Posterior cingulate gyrus (tissue), 11 donors: ENCODE measurements at regions not wholly inside any gene's neighbourhood (a gene's known extent, or its start where the extent isn't known, plus 50 kb on each side); places are given as distances from the start of the nearest gene placed in this dataset.
"Not testable (repeated sequence)": the region's sequence is repeated elsewhere in the genome, so short reads cannot be mapped to it uniquely, and the experiment has no call there.

Experiments
- DNase-seq, 10 donors: peaks; one replicate each; pipeline versions ENCODE4 v3.0.0 to v3.0.0-alpha.2; 2020 to 2021; ENCODE audit warnings: mixed read lengths in 3 of 10
- intact Hi-C: fragments of 100-400 bp; cut with DNase I; formaldehyde crosslinking; loops from one replicate; pipeline ENCODE4 v1.15.1; 2023

GRCh38 chr6:81169166-81169565 is 583.3 kb downstream of the TENT5A start:
- no peak for DNase-seq
- intact Hi-C loops = no loop called here

GRCh38 chr6:81166770-81167169 is 585.7 kb downstream of the TENT5A start:
- intact Hi-C loops = no loop called here
- DNase-seq = no peak

- DNase-seq = no peak
- intact Hi-C loops = no loop called here
Observed at GRCh38 chr6:81158956-81159355, 593.5 kb downstream of the TENT5A start.

GRCh38 chr6:81148751-81149150 is 603.7 kb downstream of the TENT5A start:
- intact Hi-C loops = no loop called here
- no peak for DNase-seq

- intact Hi-C loops = no loop called here
- DNase-seq = no peak
Observed at GRCh38 chr6:81145506-81145905, 607.0 kb downstream of the TENT5A start.

- intact Hi-C loops = no loop called here
- no peak for DNase-seq
Observed at GRCh38 chr6:81144346-81144745, 608.1 kb downstream of the TENT5A start.

GRCh38 chr6:81138236-81138635 is 614.2 kb downstream of the TENT5A start:
- DNase-seq = peak in 1 of 10 donors; percentile 38
- intact Hi-C loops = no loop called here

- intact Hi-C loops = no loop called here
Observed at GRCh38 chr6:81130969-81131368, 621.5 kb downstream of the TENT5A start.

GRCh38 chr6:81130061-81130460 is 622.4 kb downstream of the TENT5A start:
- intact Hi-C loops = no loop called here
- DNase-seq = no peak

More at GRCh38 chr6:81130969-81131368, 621.5 kb downstream of the TENT5A start:
- no peak for DNase-seq

- intact Hi-C loops = no loop called here
- DNase-seq = no peak
Observed at GRCh38 chr6:81128671-81129070, 623.8 kb downstream of the TENT5A start.

GRCh38 chr6:81126150-81126549 is 626.3 kb downstream of the TENT5A start:
- intact Hi-C loops = no loop called here
- DNase-seq = no peak

GRCh38 chr6:81120280-81120679 is 632.2 kb downstream of the TENT5A start:
- no peak for DNase-seq
- intact Hi-C loops = no loop called here

GRCh38 chr6:81105998-81106397 is 646.5 kb downstream of the TENT5A start:
- intact Hi-C loops = no loop called here
- DNase-seq = no peak

- peak in 2 of 10 donors; percentile 31 to 64 for DNase-seq
- intact Hi-C loops = no loop called here
Observed at GRCh38 chr6:81098109-81098814, 654.2 kb downstream of the TENT5A start.

GRCh38 chr6:81096464-81096863 is 656.0 kb downstream of the TENT5A start:
- DNase-seq, intact Hi-C loops: not testable (repeated sequence)

GRCh38 chr6:81093051-81093450 is 659.4 kb downstream of the TENT5A start:
- intact Hi-C loops = no loop called here
- DNase-seq = no peak

- DNase-seq = no peak
- intact Hi-C loops = no loop called here
Observed at GRCh38 chr6:81088145-81088544, 664.3 kb downstream of the TENT5A start.

GRCh38 chr6:81086991-81087390 is 665.5 kb downstream of the TENT5A start:
- intact Hi-C loops = no loop called here
- DNase-seq = no peak

- no peak for DNase-seq
- intact Hi-C loops = no loop called here
Observed at GRCh38 chr6:81085431-81085790, 667.1 kb downstream of the TENT5A start.

- no peak for DNase-seq
Observed at GRCh38 chr6:81084776-81085430, 667.6 kb downstream of the TENT5A start.

GRCh38 chr6:81075974-81076373 is 676.5 kb downstream of the TENT5A start:
- intact Hi-C loops = no loop called here
- no peak for DNase-seq

More at GRCh38 chr6:81084776-81085430, 667.6 kb downstream of the TENT5A start:
- intact Hi-C loops = no loop called here

GRCh38 chr6:81073318-81073717 is 679.2 kb downstream of the TENT5A start:
- no peak for DNase-seq
- intact Hi-C loops = no loop called here
